ENCODE measurements at regions not wholly inside any gene's neighbourhood (a gene's known extent, or its start where the extent isn't known, plus 50 kb on each side); places are given as distances from the start of the nearest gene placed in this dataset.

- no peaks in the 10 kb centered on the region for H3K36me3 ChIP-seq
- 86 to 100% methylated on average over 1 of the region's 1 CpG for WGBS, 2 donors (ENCODE audit: low coverage in 1 of 2)
- no peak overlapping the region for H3K4me3 ChIP-seq
- no peaks in the 10 kb centered on the region for H3K27me3 ChIP-seq
- no peak for TF ChIP-seq POLR2A (IDR thresholded peaks at IDR 0.05)
- no peak for TF ChIP-seq CTCF (IDR thresholded peaks at IDR 0.05)
- no peak for TF ChIP-seq POLR2AphosphoS5 (IDR thresholded peaks at IDR 0.05)
- TF ChIP-seq EP300 (IDR thresholded peaks at IDR 0.05): no peak
- H3K4me1 ChIP-seq: peaks cover 0 to 5% (median 0%) of the 10 kb centered on the region in 3 donors
- H3K9me3 ChIP-seq: no peaks in the 10 kb centered on the region
- no peak for ATAC-seq
- H3K27ac ChIP-seq: no peak overlapping the region
These were observed 361.8 kb downstream of the MFSD1 start for GRCh38 chr3:159163656-159164055.

- WGBS, 2 donors (ENCODE audit: low coverage in 1 of 2): 41 to 44% methylated on average over 3 of the region's 3 CpGs
- H3K4me1 ChIP-seq: peaks cover 0 to 5% (median 0%) of the 10 kb centered on the region in 3 donors
- no peaks in the 10 kb centered on the region for H3K36me3 ChIP-seq
- H3K4me3 ChIP-seq: no peak overlapping the region
- ATAC-seq: no peak
- TF ChIP-seq POLR2AphosphoS5 (IDR thresholded peaks at IDR 0.05): no peak
- TF ChIP-seq CTCF (IDR thresholded peaks at IDR 0.05): no peak
- TF ChIP-seq EP300 (IDR thresholded peaks at IDR 0.05): no peak
- no peak for TF ChIP-seq POLR2A (IDR thresholded peaks at IDR 0.05)
- no peaks in the 10 kb centered on the region for H3K27me3 ChIP-seq
- no peaks in the 10 kb centered on the region for H3K9me3 ChIP-seq
- no peak overlapping the region for H3K27ac ChIP-seq
These were observed 364.1 kb downstream of the MFSD1 start for GRCh38 chr3:159165961-159166360.

GRCh38 chr3:159166899-159167586, 365.2 kb downstream of the MFSD1 start:
- H3K4me3 ChIP-seq: no peak overlapping the region
- TF ChIP-seq EP300 (IDR thresholded peaks at IDR 0.05): no peak
- no peak for TF ChIP-seq CTCF (IDR thresholded peaks at IDR 0.05)
- no peak for TF ChIP-seq POLR2AphosphoS5 (IDR thresholded peaks at IDR 0.05)
- no peak for TF ChIP-seq POLR2A (IDR thresholded peaks at IDR 0.05)
- no peaks in the 10 kb centered on the region for H3K9me3 ChIP-seq
- no peaks in the 10 kb centered on the region for H3K36me3 ChIP-seq
- 48 to 60% methylated on average over 2 of the region's 2 CpGs for WGBS, 2 donors (ENCODE audit: low coverage in 1 of 2)
- no peak overlapping the region for H3K27ac ChIP-seq
- peaks cover 0 to 5% (median 0%) of the 10 kb centered on the region in 3 donors for H3K4me1 ChIP-seq
- no peak for ATAC-seq
- H3K27me3 ChIP-seq: no peaks in the 10 kb centered on the region

- no peak overlapping the region for H3K27ac ChIP-seq
- no peak for ATAC-seq
- H3K9me3 ChIP-seq: no peaks in the 10 kb centered on the region
- no peak overlapping the region for H3K4me3 ChIP-seq
- H3K36me3 ChIP-seq: no peaks in the 10 kb centered on the region
- TF ChIP-seq POLR2A (IDR thresholded peaks at IDR 0.05) (no peak), CTCF (IDR thresholded peaks at IDR 0.05) (no peak), EP300 (IDR thresholded peaks at IDR 0.05) (no peak), POLR2AphosphoS5 (IDR thresholded peaks at IDR 0.05) (no peak)
- 80 to 90% methylated on average over 1 of the region's 1 CpG for WGBS, 2 donors (ENCODE audit: low coverage in 1 of 2)
- H3K4me1 ChIP-seq: peaks cover 0 to 5% (median 0%) of the 10 kb centered on the region in 3 donors
- H3K27me3 ChIP-seq: no peaks in the 10 kb centered on the region
These were observed 366.9 kb downstream of the MFSD1 start for GRCh38 chr3:159168788-159169187.

- Histone ChIP-seq H3K4me1 (peaks cover 0 to 5% (median 0%) of the 10 kb centered on the region in 3 donors), H3K4me3 (no peak overlapping the region), H3K27ac (no peak overlapping the region), H3K9me3 (no peaks in the 10 kb centered on the region), H3K36me3 (no peaks in the 10 kb centered on the region), H3K27me3 (no peaks in the 10 kb centered on the region)
- peak; percentile 22 for ATAC-seq
- TF ChIP-seq POLR2A (IDR thresholded peaks at IDR 0.05) (no peak), CTCF (IDR thresholded peaks at IDR 0.05) (no peak), POLR2AphosphoS5 (IDR thresholded peaks at IDR 0.05) (no peak), EP300 (IDR thresholded peaks at IDR 0.05) (no peak)
These were observed 368.0 kb downstream of the MFSD1 start for GRCh38 chr3:159169828-159170227.

Measured in gastroesophageal sphincter (tissue), 4 donors.